HFFc6 (cell line): ENCODE measurements at regions not wholly inside any gene's neighbourhood (a gene's known extent, or its start where the extent isn't known, plus 50 kb on each side); places are given as distances from the start of the nearest gene placed in this dataset.

ENCODE experiments used
- DNase-seq: peaks from one replicate; pipeline ENCODE4 v3.0.0-alpha.2; 2018
- H3K27ac Mint-ChIP-seq: 2 replicates; pipeline ENCODE4 v1.8.0; 2020; ENCODE audit warnings: mild to moderate bottlenecking, mixed read lengths
- H3K27me3 Mint-ChIP-seq: 2 replicates; pipeline ENCODE4 v1.8.0; 2021; ENCODE audit warnings: mild to moderate bottlenecking, moderate library complexity, mixed read lengths; ENCODE audit not compliant: insufficient read depth
- H3K36me3 Mint-ChIP-seq: 2 replicates; pipeline ENCODE4 v1.8.0; 2021; ENCODE audit warnings: low read depth, mixed read lengths
- H3K4me1 Mint-ChIP-seq: 2 replicates; pipeline ENCODE4 v1.8.0; 2020; ENCODE audit warnings: low read depth, mixed read lengths
- H3K4me3 Mint-ChIP-seq: 2 replicates; pipeline ENCODE4 v1.8.0; 2020; ENCODE audit warnings: mild to moderate bottlenecking, moderate library complexity, mixed read lengths
- H3K9me3 Mint-ChIP-seq: 2 replicates; pipeline ENCODE4 v1.8.0; 2020; ENCODE audit warnings: mild to moderate bottlenecking, mixed read lengths
- TF ChIP-seq, protein P1 (sequence below): fragments of 200-600 bp; sonication (generic); IDR thresholded peaks from 2 replicates; pipeline ENCODE4 v1.5.0; 2021; ENCODE audit warnings: antibody characterized with exemption, mild to moderate bottlenecking

DNA sequence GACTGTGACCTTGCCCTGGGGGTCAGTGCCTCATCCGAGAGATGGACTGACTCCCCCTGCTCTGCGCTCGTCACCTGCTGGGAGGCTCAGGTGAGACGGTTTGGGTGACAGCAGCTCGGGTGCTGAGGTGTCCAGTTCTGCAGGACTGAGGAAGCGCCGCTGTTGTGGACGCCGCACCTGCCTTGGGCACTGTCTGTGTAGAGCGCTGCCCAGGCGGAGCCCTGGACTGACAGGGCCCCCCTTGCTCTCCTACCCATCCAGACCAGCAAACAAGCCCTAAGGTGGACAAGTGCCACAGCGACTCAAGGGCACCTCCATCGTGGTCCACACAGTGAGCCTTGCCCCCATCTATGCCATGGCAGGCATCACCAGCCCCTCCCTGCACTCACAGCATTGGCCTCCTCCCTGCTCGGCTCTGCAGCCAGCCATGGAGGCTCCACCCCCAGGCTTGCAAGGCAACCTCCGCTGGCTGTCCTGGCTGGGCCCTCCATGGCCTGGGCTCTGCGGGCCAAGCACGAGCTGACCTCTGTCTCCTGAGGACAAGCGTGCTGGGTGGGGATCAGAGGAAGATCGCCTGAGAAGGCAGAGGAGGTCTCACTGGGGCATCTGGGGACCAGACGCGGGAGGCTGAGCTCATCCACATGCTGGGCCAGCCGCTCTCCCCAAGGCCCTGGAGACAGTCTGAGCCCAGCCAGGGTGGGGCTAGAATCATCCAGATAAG lies 87.1 kb upstream of the COL5A1 start:
- TF ChIP-seq, protein P1, sequence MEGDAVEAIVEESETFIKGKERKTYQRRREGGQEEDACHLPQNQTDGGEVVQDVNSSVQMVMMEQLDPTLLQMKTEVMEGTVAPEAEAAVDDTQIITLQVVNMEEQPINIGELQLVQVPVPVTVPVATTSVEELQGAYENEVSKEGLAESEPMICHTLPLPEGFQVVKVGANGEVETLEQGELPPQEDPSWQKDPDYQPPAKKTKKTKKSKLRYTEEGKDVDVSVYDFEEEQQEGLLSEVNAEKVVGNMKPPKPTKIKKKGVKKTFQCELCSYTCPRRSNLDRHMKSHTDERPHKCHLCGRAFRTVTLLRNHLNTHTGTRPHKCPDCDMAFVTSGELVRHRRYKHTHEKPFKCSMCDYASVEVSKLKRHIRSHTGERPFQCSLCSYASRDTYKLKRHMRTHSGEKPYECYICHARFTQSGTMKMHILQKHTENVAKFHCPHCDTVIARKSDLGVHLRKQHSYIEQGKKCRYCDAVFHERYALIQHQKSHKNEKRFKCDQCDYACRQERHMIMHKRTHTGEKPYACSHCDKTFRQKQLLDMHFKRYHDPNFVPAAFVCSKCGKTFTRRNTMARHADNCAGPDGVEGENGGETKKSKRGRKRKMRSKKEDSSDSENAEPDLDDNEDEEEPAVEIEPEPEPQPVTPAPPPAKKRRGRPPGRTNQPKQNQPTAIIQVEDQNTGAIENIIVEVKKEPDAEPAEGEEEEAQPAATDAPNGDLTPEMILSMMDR, result no peak
- Mint-ChIP-seq H3K9me3 (peaks cover 6% of the 10 kb centered on the region; the same call in 1 of the 2 replicates), H3K27me3 (peaks cover 7% of the 10 kb centered on the region), H3K4me1 (peaks cover 35% of the 10 kb centered on the region), H3K4me3 (no peak overlapping the region), H3K36me3 (peaks cover 5% of the 10 kb centered on the region), H3K27ac (no peak overlapping the region)
- no peak for DNase-seq

- H3K9me3 Mint-ChIP-seq, result peaks cover 6% of the 10 kb centered on the region; the same call in 1 of the 2 replicates
- H3K4me3 Mint-ChIP-seq, result no peak overlapping the region
- TF ChIP-seq, protein P1, result no peak
- peaks cover 35% of the 10 kb centered on the region for H3K4me1 Mint-ChIP-seq
- DNase-seq, result no peak
- no peak overlapping the region for H3K27ac Mint-ChIP-seq
- H3K36me3 Mint-ChIP-seq, result peaks cover 5% of the 10 kb centered on the region
- peaks cover 7% of the 10 kb centered on the region for H3K27me3 Mint-ChIP-seq
Measured at GRCh38 chr9:134555094-134555650, 86.4 kb upstream of the COL5A1 start.

GRCh38 chr9:134556531-134557068 lies 85.0 kb upstream of the COL5A1 start:
- TF ChIP-seq, protein P1, result no peak
- no peaks in the 10 kb centered on the region for H3K36me3 Mint-ChIP-seq
- peaks cover 22% of the 10 kb centered on the region for H3K4me1 Mint-ChIP-seq
- DNase-seq, result no peak
- H3K27ac Mint-ChIP-seq, result no peak overlapping the region
- peaks cover 7% of the 10 kb centered on the region for H3K27me3 Mint-ChIP-seq
- H3K4me3 Mint-ChIP-seq, result no peak overlapping the region
- no peaks in the 10 kb centered on the region for H3K9me3 Mint-ChIP-seq

DNA sequence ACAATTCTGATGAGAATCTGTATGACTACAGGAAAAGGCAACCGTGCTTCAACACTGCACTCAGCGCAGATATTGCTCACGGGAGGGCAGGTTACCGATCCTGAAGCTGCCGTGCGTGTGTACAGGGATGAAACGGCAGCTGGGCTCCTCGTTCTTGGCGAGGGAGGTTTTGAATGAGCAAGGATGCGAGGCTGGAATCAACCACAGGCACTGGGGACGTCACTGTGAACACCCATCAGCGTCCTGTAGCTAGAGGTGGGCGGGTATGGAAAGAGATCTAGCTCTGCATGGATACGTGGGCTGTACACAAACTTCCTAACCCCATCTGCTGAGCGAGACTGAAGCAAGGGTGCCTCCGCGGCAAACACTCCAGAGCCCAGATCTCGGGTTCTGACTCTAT lies 84.3 kb upstream of the COL5A1 start:
- Mint-ChIP-seq H3K4me3 (no peak overlapping the region), H3K4me1 (peaks cover 15% of the 10 kb centered on the region), H3K27me3 (peaks cover 9% of the 10 kb centered on the region), H3K36me3 (no peaks in the 10 kb centered on the region), H3K27ac (no peak overlapping the region), H3K9me3 (no peaks in the 10 kb centered on the region)
- DNase-seq, result no peak
- TF ChIP-seq, protein P1, result no peak

- TF ChIP-seq, protein P1, result no peak
- DNase-seq, result no peak
- H3K27ac Mint-ChIP-seq, result no peak overlapping the region
- no peaks in the 10 kb centered on the region for H3K9me3 Mint-ChIP-seq
- peaks cover 9% of the 10 kb centered on the region for H3K4me1 Mint-ChIP-seq
- no peak overlapping the region for H3K4me3 Mint-ChIP-seq
- H3K27me3 Mint-ChIP-seq, result peaks cover 12% of the 10 kb centered on the region
- 0 out of 2 replicates have a peak, but pooled peaks cover 2% of the 10 kb centered on the region for H3K36me3 Mint-ChIP-seq
Measured at GRCh38 chr9:134558124-134558905, 83.3 kb upstream of the COL5A1 start.
